K562 (cell line): ENCODE measurements at regions not wholly inside any gene's neighbourhood (a gene's known extent, or its start where the extent isn't known, plus 50 kb on each side); places are given as distances from the start of the nearest gene placed in this dataset.

Experiments
- ARNT ChIP-seq, 2 experiments: fragments of 450-650 bp; IDR thresholded peaks; 2 replicates each; pipeline ENCODE4 v1.6.1; 2016; ENCODE audit warnings: mild to moderate bottlenecking in 1 of 2
- CTCF ChIP-seq, 3 experiments: IDR thresholded peaks in 2 of 3; conservative IDR thresholded peaks in 1 of 3; 2 replicates each; pipeline ENCODE4 v1.5.1; 2011 to 2012; ENCODE audit warnings: low read length in 3 of 3, mild to moderate bottlenecking in 3 of 3, control low read depth in 2 of 3, improper control_type of control experiment in 1 of 3, inconsistent platforms in 1 of 3, low read depth in 1 of 3, mixed read lengths in 1 of 3, moderate library complexity in 1 of 3; ENCODE audit not compliant: insufficient read depth in 2 of 3
- SMARCA5 ChIP-seq: fragments of 450-650 bp; IDR thresholded peaks from 2 replicates; pipeline ENCODE4 v1.6.1; 2016
- TF ChIP-seq, protein P1 (sequence below), 3 experiments: fragments of 200-800 bp in 1 of 3; sonication (Bioruptor generic) in 1 of 3; sonication (generic) in 1 of 3; formaldehyde crosslinking in 1 of 3; IDR thresholded peaks; 2 replicates each; pipeline versions ENCODE4 v1.6.1 to v1.8.0; 2016 to 2022; ENCODE audit warnings: mild to moderate bottlenecking in 2 of 3, missing compliant biosample characterization in 2 of 3, missing genetic modification characterization in 2 of 3, missing genetic modification reagents in 1 of 3

DNA sequence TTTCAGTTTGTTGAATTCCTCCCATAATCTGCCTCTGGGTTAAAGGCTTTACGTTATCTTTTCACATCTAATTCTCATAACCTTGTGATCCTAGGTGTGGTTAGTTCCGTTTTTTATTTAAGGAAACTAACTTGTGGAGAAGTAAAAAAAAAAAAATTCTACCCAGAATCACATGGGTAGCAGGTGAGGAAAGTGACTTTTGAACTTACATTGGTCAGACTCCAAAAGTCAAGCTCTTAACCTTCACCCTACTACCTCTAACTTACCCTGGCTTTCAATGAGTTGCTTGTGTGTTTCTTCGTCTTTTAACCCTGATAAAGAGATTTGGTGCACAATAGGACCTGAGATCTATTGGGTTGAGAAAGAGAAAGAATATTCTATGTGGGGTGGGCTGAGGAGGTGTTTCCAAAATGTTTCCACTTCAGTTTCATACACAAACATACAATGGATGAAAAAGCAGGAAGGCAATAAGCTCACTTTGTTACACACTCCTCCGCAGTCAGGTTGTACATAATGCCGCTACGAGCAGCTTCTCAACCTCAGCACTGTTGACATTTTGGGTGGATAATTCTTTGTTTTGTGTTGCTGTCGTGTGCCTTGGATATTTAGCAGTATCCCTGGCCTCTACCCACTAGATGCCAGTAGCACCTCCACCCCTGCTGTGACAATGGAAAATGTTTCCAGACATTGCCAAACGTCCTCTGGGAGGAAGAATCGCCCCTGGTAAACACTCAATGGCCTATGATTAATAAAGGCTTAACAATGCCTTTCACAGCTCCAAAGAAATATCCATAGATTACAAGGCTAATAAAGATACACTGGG lies 193.0 kb upstream of the ZNF217 start:
- TF ChIP-seq, protein P1, sequence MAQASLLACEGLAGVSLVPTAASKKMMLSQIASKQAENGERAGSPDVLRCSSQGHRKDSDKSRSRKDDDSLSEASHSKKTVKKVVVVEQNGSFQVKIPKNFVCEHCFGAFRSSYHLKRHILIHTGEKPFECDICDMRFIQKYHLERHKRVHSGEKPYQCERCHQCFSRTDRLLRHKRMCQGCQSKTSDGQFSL (CRISPR knock-in tag; IDR thresholded peaks at IDR 0.05): no peak
- TF ChIP-seq, protein P1 (tag; IDR thresholded peaks at IDR 0.05): no peak
- TF ChIP-seq ARNT (IDR thresholded peaks at IDR 0.05) (no peak), SMARCA5 (no peak), CTCF (IDR thresholded peaks at IDR 0.05 in 2 of 3, conservative IDR thresholded peaks at IDR 0.05 in 1 of 3; ENCODE audit: insufficient read depth in 2 of 3, low read depth in 1 of 3, low read length in 3 of 3) (no peak)
